ENCODE measurements at regions not wholly inside any gene's neighbourhood (a gene's known extent, or its start where the extent isn't known, plus 50 kb on each side); places are given as distances from the start of the nearest gene placed in this dataset.

DNA sequence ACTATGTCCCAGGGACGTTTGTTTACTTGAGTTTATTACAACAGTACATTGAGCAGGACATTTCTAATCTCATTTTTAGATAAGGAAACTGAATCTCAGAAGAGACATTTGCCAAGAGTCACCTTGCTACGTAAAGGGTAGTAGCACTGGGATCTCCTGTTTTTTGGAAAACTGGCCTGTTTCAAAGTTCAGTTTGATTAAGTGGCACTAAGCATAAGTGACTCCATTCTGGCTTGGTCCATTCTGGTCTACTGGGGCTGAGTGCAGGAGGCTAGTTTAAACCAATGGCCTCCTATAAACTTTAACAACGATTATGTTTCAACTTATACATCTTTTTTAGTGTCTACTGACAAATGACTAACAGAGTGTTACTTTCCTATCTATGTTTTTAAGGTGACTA lies 382.5 kb downstream of the ANKRD50 start:
- Histone ChIP-seq H3K4me2 (ENCODE audit: low read length) (no peak overlapping the region), H4K20me1 (ENCODE audit: insufficient read depth) (no peaks in the 10 kb centered on the region), H3K4me3 (ENCODE audit: low read length) (no peak overlapping the region), H2AFZ (ENCODE audit: low read depth, low read length) (no peak overlapping the region), H3K9me2 (ENCODE audit: insufficient read depth, low read length) (no peaks in the 10 kb centered on the region), H3K79me2 (replicated peaks; ENCODE audit: insufficient read depth, low read length) (no peaks in the 10 kb centered on the region), H3K27me3 (ENCODE audit: insufficient read depth, low read depth, low read length) (no peaks in the 10 kb centered on the region), H3K27ac (ENCODE audit: low read length) (no peak overlapping the region), H3K9ac (ENCODE audit: low read length) (no peak overlapping the region), H3K36me3 (ENCODE audit: insufficient read depth, low read length) (no peaks in the 10 kb centered on the region), H3F3A (ENCODE audit: insufficient read depth, low read length, poor library complexity, severe bottlenecking) (no peaks in the 10 kb centered on the region), H3K9me3 (ENCODE audit: low read length) (no peaks in the 10 kb centered on the region)
- TF ChIP-seq POLR2AphosphoS5 (IDR thresholded peaks at IDR 0.05) (no peak), MXI1 (conservative IDR thresholded peaks at IDR 0.05; ENCODE audit: poor library complexity, severe bottlenecking) (no peak)

DNA sequence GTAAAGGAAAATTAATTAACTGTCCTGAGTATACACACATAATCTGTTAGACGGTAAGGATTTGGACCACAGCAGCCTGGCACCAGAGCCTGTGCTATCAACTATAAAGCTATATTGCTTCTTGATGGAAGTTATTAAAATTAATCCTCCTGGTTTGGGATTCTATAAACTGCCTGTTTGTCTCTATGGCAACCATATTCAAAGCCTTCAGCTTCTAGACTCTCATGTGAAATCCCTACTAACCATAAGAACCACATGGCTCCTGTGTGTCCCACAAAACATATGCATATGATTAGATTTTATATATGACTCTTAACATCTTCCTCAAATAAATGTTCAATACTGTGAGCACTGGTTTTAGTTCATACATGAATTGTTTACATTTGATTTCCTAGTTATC lies 380.8 kb downstream of the ANKRD50 start:
- Histone ChIP-seq H3K27me3 (ENCODE audit: insufficient read depth, low read depth, low read length) (no peaks in the 10 kb centered on the region), H3K36me3 (ENCODE audit: insufficient read depth, low read length) (no peaks in the 10 kb centered on the region), H3K9me2 (ENCODE audit: insufficient read depth, low read length) (no peaks in the 10 kb centered on the region), H3K9ac (ENCODE audit: low read length) (no peak overlapping the region), H4K20me1 (ENCODE audit: insufficient read depth) (no peaks in the 10 kb centered on the region), H3K9me3 (ENCODE audit: low read length) (no peaks in the 10 kb centered on the region), H3K79me2 (replicated peaks; ENCODE audit: insufficient read depth, low read length) (no peaks in the 10 kb centered on the region), H3F3A (ENCODE audit: insufficient read depth, low read length, poor library complexity, severe bottlenecking) (no peaks in the 10 kb centered on the region), H3K4me2 (ENCODE audit: low read length) (no peak overlapping the region), H3K27ac (ENCODE audit: low read length) (no peak overlapping the region), H3K4me3 (ENCODE audit: low read length) (no peak overlapping the region), H2AFZ (ENCODE audit: low read depth, low read length) (no peak overlapping the region)
- TF ChIP-seq, protein P1, sequence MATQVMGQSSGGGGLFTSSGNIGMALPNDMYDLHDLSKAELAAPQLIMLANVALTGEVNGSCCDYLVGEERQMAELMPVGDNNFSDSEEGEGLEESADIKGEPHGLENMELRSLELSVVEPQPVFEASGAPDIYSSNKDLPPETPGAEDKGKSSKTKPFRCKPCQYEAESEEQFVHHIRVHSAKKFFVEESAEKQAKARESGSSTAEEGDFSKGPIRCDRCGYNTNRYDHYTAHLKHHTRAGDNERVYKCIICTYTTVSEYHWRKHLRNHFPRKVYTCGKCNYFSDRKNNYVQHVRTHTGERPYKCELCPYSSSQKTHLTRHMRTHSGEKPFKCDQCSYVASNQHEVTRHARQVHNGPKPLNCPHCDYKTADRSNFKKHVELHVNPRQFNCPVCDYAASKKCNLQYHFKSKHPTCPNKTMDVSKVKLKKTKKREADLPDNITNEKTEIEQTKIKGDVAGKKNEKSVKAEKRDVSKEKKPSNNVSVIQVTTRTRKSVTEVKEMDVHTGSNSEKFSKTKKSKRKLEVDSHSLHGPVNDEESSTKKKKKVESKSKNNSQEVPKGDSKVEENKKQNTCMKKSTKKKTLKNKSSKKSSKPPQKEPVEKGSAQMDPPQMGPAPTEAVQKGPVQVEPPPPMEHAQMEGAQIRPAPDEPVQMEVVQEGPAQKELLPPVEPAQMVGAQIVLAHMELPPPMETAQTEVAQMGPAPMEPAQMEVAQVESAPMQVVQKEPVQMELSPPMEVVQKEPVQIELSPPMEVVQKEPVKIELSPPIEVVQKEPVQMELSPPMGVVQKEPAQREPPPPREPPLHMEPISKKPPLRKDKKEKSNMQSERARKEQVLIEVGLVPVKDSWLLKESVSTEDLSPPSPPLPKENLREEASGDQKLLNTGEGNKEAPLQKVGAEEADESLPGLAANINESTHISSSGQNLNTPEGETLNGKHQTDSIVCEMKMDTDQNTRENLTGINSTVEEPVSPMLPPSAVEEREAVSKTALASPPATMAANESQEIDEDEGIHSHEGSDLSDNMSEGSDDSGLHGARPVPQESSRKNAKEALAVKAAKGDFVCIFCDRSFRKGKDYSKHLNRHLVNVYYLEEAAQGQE (IDR thresholded peaks at IDR 0.05; ENCODE audit: borderline replicate concordance), result no peak
- TF ChIP-seq EP300 (conservative IDR thresholded peaks at IDR 0.05; ENCODE audit: poor library complexity, severe bottlenecking) (no peak), TAF1 (IDR thresholded peaks at IDR 0.05; ENCODE audit: low read depth) (no peak), EZH2 (IDR thresholded peaks at IDR 0.05; ENCODE audit: borderline replicate concordance, insufficient read depth, low read length, poor library complexity, severe bottlenecking) (no peak), MXI1 (conservative IDR thresholded peaks at IDR 0.05; ENCODE audit: poor library complexity, severe bottlenecking) (no peak), POLR2AphosphoS5 (IDR thresholded peaks at IDR 0.05) (no peak), CTCF (IDR thresholded peaks at IDR 0.05; ENCODE audit: poor library complexity, severe bottlenecking) (no peak), SMC3 (conservative IDR thresholded peaks at IDR 0.05; ENCODE audit: poor library complexity) (no peak), RAD21 (conservative IDR thresholded peaks at IDR 0.05) (no peak)

DNA sequence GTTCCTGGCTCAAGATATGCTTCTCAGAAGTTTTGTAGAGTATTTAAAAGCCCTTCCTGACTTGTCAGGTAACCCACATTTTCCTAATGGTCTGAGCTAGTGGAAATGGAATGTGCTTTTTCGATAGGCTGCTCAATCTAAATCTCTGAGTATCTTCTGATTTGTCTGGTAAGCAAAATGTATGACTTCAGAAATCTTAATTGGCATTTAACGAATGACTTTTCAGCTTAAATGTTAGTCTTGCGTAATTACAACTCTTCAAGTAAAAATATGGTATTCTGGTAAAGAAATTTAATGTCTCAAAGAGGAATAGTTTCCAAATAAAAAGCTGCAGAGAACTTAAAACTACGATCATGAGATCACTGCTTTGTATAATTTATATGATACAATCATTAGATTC lies 379.1 kb downstream of the ANKRD50 start:
- no peak overlapping the region for H3K9ac ChIP-seq (ENCODE audit: low read length)
- H2AFZ ChIP-seq (ENCODE audit: low read depth, low read length), result no peak overlapping the region
- H3K4me2 ChIP-seq (ENCODE audit: low read length), result no peak overlapping the region
- H3K27me3 ChIP-seq (ENCODE audit: insufficient read depth, low read depth, low read length), result no peaks in the 10 kb centered on the region
- H4K20me1 ChIP-seq (ENCODE audit: insufficient read depth), result no peaks in the 10 kb centered on the region
- H3K36me3 ChIP-seq (ENCODE audit: insufficient read depth, low read length), result no peaks in the 10 kb centered on the region
- TF ChIP-seq TAF1 (IDR thresholded peaks at IDR 0.05; ENCODE audit: low read depth), result no peak
- no peak for TF ChIP-seq MXI1 (conservative IDR thresholded peaks at IDR 0.05; ENCODE audit: poor library complexity, severe bottlenecking)
- no peak for TF ChIP-seq EP300 (conservative IDR thresholded peaks at IDR 0.05; ENCODE audit: poor library complexity, severe bottlenecking)
- TF ChIP-seq SMC3 (conservative IDR thresholded peaks at IDR 0.05; ENCODE audit: poor library complexity), result no peak
- TF ChIP-seq CTCF (IDR thresholded peaks at IDR 0.05; ENCODE audit: poor library complexity, severe bottlenecking), result no peak
- TF ChIP-seq EZH2 (IDR thresholded peaks at IDR 0.05; ENCODE audit: borderline replicate concordance, insufficient read depth, low read length, poor library complexity, severe bottlenecking), result no peak
- no peak for TF ChIP-seq POLR2AphosphoS5 (IDR thresholded peaks at IDR 0.05)
- TF ChIP-seq, protein P1 (IDR thresholded peaks at IDR 0.05; ENCODE audit: borderline replicate concordance), result no peak
- no peak for TF ChIP-seq RAD21 (conservative IDR thresholded peaks at IDR 0.05)
- H3K79me2 ChIP-seq (replicated peaks; ENCODE audit: insufficient read depth, low read length), result no peaks in the 10 kb centered on the region
- no peaks in the 10 kb centered on the region for H3K9me2 ChIP-seq (ENCODE audit: insufficient read depth, low read length)
- H3F3A ChIP-seq (ENCODE audit: insufficient read depth, low read length, poor library complexity, severe bottlenecking), result no peaks in the 10 kb centered on the region
- H3K27ac ChIP-seq (ENCODE audit: low read length), result no peak overlapping the region
- H3K9me3 ChIP-seq (ENCODE audit: low read length), result no peaks in the 10 kb centered on the region
- no peak overlapping the region for H3K4me3 ChIP-seq (ENCODE audit: low read length)

Data from neural cell (in vitro differentiated cells).